22Rv1 (cell line): ENCODE measurements at regions not wholly inside any gene's neighbourhood (a gene's known extent, or its start where the extent isn't known, plus 50 kb on each side); places are given as distances from the start of the nearest gene placed in this dataset.

Source experiments
- H3K27ac ChIP-seq: fragments of 450-650 bp; 2 replicates; pipeline ENCODE4 v1.5.1; 2017
- ZFX ChIP-seq: fragments of 450-650 bp; IDR thresholded peaks from 2 replicates; pipeline ENCODE4 v1.6.1; 2017; ENCODE audit warnings: antibody characterized with exemption, borderline replicate concordance
- TF ChIP-seq, protein P1 (sequence below): fragments of 450-650 bp; IDR thresholded peaks from 2 replicates; pipeline ENCODE4 v1.5.1; 2017; ENCODE audit warnings: mild to moderate bottlenecking

DNA sequence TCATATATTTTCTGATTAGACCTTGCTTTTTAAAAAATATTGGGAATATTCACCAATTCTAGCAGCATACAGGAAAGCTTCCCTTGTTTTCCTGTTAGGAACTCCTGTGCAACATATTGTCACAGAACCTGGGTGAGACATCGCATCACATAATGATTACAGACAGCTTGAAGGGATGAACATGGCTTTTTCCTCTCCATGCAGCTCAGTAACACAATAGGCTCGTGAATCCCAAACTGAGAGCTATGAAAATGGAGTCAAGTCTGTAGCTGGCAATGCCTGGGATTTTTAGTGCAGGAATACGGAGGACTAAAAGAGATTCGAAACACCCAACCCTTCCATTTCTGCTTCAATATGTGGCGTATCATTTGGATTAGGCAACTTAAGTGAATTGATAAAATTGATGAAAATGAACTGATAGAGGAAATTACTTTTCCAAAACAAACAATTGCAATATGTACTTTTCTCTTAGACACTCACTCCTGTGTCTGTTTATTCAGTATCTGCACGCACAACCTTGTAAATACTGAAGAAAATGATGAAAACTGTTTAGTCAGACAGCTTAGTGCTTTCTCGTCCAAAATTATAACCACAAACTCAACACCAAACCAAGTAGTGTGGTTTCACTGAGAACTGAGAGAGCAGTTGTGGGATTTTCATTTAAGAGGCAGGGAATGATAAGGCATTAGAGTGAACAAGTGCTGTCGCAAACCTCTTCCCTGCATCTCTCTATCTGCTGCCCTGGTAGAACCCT lies 250.4 kb downstream of the PTBP2 start:
- no peak overlapping the region; the same call in 1 of the 2 replicates for H3K27ac ChIP-seq
- TF ChIP-seq ZFX, result no peak
- TF ChIP-seq, protein P1, sequence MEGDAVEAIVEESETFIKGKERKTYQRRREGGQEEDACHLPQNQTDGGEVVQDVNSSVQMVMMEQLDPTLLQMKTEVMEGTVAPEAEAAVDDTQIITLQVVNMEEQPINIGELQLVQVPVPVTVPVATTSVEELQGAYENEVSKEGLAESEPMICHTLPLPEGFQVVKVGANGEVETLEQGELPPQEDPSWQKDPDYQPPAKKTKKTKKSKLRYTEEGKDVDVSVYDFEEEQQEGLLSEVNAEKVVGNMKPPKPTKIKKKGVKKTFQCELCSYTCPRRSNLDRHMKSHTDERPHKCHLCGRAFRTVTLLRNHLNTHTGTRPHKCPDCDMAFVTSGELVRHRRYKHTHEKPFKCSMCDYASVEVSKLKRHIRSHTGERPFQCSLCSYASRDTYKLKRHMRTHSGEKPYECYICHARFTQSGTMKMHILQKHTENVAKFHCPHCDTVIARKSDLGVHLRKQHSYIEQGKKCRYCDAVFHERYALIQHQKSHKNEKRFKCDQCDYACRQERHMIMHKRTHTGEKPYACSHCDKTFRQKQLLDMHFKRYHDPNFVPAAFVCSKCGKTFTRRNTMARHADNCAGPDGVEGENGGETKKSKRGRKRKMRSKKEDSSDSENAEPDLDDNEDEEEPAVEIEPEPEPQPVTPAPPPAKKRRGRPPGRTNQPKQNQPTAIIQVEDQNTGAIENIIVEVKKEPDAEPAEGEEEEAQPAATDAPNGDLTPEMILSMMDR, result no peak

DNA sequence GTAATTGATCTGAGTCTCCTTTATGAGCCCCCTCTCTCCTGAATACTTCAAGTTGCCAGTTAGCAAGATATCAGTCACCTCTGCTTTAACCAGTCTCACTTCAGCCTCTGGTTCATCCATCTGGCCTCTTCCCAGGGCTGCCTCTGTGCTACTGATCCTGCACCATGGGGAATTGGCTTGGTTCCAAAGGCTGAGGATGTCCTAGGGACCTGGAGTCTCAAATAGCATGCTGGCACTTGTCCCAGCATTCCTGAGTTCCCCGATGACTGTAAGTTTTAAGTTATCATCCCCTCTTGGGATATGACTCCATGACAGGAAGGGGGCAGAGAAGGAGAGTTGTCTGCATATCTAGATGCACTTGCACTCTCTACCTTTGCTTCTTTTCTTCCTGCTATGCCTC lies 252.0 kb downstream of the PTBP2 start:
- no peak overlapping the region for H3K27ac ChIP-seq
- TF ChIP-seq, protein P1, result no peak
- no peak for TF ChIP-seq ZFX

DNA sequence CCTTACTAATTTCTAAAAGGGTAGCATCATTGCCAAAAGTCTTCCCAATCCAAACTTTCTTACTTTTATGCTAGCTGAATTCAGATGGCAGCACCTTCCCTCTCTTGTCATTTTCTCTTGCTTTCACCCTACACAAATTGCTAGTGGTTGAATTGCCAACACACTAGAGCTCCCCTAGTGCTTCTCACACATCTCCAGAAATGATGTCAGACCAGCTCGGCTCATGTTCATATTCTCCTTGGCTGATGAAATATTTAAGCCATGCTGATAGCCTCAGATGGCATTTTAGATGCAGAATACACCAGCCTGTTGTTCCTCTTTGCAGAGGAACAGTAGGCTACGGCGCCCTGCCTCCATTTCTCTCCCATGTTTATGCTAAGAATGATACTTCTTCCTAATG lies 256.9 kb downstream of the PTBP2 start:
- H3K27ac ChIP-seq, result no peak overlapping the region
- TF ChIP-seq ZFX, result no peak
- TF ChIP-seq, protein P1, result no peak

DNA sequence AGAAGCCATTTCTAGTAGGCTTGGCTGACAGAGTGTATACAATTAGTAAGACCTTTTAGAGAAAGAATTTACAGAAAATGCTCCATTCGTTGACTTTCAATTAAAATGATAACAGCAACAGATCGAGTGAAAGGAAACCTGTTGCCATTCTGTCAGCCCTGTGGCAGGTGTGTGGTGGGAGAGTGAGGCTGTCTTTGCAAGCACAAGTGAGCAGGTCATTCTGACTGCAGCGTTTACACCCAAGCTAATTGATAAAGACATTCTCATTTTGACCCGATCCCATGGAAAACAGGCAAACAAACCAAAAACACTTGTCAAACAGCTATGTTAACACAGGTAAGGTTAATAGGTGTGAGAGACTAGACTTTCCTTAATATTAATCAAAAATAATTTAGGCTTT lies 257.3 kb downstream of the PTBP2 start:
- TF ChIP-seq ZFX, result no peak
- TF ChIP-seq, protein P1, result no peak
- H3K27ac ChIP-seq, result no peak overlapping the region

DNA sequence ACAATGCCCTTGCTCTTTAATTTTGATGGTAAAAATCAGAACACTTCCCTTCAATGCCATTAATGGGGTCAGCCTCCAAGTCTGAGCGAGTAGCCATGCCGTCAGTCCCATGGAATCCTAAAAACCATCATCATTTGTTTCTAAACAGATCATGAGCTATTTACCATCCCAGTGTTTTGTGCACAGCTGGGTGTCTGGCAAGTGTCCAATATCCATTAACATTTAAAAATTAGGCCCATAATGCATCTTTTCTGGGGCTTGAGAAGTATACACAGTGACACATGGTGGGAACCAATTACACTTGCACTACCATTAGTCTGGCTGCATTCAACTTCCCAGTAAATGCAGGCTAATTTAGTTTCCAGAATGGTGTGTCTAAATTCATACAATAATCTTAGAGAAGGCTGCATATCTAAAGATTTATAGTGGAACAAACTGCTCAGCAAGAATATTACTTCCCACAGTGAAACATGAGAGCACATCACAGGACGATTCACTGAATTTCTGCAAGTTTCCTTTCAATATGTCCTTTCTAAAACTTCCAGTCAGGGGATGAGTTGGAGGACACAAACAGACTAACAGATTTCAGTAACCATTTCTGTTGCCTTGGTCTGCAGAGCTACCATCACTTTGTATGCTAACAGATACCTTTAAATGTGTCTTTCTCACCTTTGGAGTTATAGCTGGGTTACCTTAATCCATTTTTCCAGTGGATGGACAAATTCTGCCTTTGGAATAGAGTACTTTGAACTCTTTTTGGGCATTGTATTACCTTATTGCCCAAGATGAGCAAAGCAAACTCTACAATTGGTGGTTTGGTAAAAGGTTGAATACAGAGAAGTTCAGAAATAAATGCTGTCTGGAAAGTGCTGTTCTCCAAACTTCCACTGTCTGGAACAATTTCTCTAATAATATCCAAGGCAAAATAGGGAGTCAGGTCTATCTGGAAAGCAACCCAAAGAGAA lies 258.0 kb downstream of the PTBP2 start:
- TF ChIP-seq, protein P1, result no peak
- TF ChIP-seq ZFX, result no peak
- H3K27ac ChIP-seq, result no peak overlapping the region

DNA sequence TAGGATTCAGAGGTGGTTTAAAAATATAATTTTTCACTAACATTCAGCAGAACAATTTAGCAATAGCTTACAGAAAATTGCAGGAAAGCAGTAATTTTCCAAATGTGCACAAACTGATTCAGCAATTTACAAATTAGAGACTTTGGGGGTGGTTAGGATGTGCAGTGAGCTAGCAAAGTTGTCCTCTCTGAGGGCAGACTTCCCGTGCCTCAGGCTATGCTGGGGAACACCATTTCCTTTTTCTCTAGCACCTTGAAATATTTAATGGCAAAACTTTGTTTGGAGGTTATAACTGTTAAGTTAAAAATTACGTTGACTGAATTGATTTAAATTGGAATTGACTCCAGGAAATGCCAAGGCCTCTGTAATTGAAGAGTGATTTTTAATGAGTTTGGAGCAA lies 258.9 kb downstream of the PTBP2 start:
- H3K27ac ChIP-seq, result no peak overlapping the region
- TF ChIP-seq, protein P1, result no peak
- no peak for TF ChIP-seq ZFX
